ENCODE measurements at regions not wholly inside any gene's neighbourhood (a gene's known extent, or its start where the extent isn't known, plus 50 kb on each side); places are given as distances from the start of the nearest gene placed in this dataset.

GRCh38 chr4:54525602-54526001, 132.2 kb upstream of the KIT start:
- Histone ChIP-seq H4K20me1 (ENCODE audit: insufficient read depth, low read depth, low read length) (no peaks in the 10 kb centered on the region), H3K4me3 (ENCODE audit: low read length) (no peak overlapping the region), H3K4me2 (ENCODE audit: low read depth, low read length, poor library complexity, severe bottlenecking) (no peak overlapping the region), H3K4me1 (ENCODE audit: low read length) (no peaks in the 10 kb centered on the region), H3K9me2 (replicated peaks; ENCODE audit: insufficient read depth, low read length) (no peaks in the 10 kb centered on the region), H3K27ac (ENCODE audit: low read length) (no peak overlapping the region), H2AFZ (ENCODE audit: low read length) (no peak overlapping the region), H3K9me3 (ENCODE audit: low read length) (no peaks in the 10 kb centered on the region), H3K27me3 (ENCODE audit: low read length) (no peaks in the 10 kb centered on the region), H3K9ac (ENCODE audit: low read length) (no peak overlapping the region), H3K79me2 (ENCODE audit: low read length) (no peaks in the 10 kb centered on the region), H3K36me3 (ENCODE audit: insufficient read depth, low read length) (no peaks in the 10 kb centered on the region)
- no peak for DNase-seq

DNA sequence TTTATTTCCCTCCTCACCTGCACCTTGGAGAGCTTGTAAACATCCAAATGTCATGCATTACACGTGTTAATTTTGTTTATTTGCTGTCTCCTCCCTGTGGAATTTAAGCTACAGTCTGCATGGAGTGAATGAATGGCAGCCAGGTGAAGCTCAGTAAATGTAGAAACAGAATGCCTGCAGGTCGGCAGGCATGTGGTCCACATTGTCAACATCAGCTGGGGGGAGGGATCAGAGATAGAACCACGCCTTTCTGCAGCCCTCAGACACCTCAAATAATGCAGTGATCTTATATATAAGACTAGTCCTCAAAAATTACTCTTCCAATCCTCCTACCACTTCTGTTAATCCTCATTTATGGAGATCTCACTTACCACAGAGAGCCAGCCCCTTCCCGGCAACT, 131.2 kb upstream of the KIT start:
- H3K9me3 ChIP-seq (ENCODE audit: low read length), result no peaks in the 10 kb centered on the region
- no peak overlapping the region for H2AFZ ChIP-seq (ENCODE audit: low read length)
- H3K79me2 ChIP-seq (ENCODE audit: low read length), result no peaks in the 10 kb centered on the region
- no peaks in the 10 kb centered on the region for H3K9me2 ChIP-seq (replicated peaks; ENCODE audit: insufficient read depth, low read length)
- no peak overlapping the region for H3K27ac ChIP-seq (ENCODE audit: low read length)
- H3K4me1 ChIP-seq (ENCODE audit: low read length), result no peaks in the 10 kb centered on the region
- no peak overlapping the region for H3K4me2 ChIP-seq (ENCODE audit: low read depth, low read length, poor library complexity, severe bottlenecking)
- DNase-seq, result no peak
- H3K4me3 ChIP-seq (ENCODE audit: low read length), result no peak overlapping the region
- H3K9ac ChIP-seq (ENCODE audit: low read length), result no peak overlapping the region
- no peaks in the 10 kb centered on the region for H3K36me3 ChIP-seq (ENCODE audit: insufficient read depth, low read length)
- no peaks in the 10 kb centered on the region for H3K27me3 ChIP-seq (ENCODE audit: low read length)
- H4K20me1 ChIP-seq (ENCODE audit: insufficient read depth, low read depth, low read length), result no peaks in the 10 kb centered on the region

GRCh38 chr4:54527532-54527931, 130.2 kb upstream of the KIT start:
- Histone ChIP-seq H4K20me1 (ENCODE audit: insufficient read depth, low read depth, low read length) (no peaks in the 10 kb centered on the region), H3K27me3 (ENCODE audit: low read length) (no peaks in the 10 kb centered on the region), H3K36me3 (ENCODE audit: insufficient read depth, low read length) (no peaks in the 10 kb centered on the region), H3K4me1 (ENCODE audit: low read length) (no peaks in the 10 kb centered on the region), H3K27ac (ENCODE audit: low read length) (no peak overlapping the region), H3K4me3 (ENCODE audit: low read length) (no peak overlapping the region), H3K4me2 (ENCODE audit: low read depth, low read length, poor library complexity, severe bottlenecking) (no peak overlapping the region), H3K9ac (ENCODE audit: low read length) (no peak overlapping the region), H2AFZ (ENCODE audit: low read length) (no peak overlapping the region), H3K9me3 (ENCODE audit: low read length) (no peaks in the 10 kb centered on the region), H3K79me2 (ENCODE audit: low read length) (no peaks in the 10 kb centered on the region), H3K9me2 (replicated peaks; ENCODE audit: insufficient read depth, low read length) (no peaks in the 10 kb centered on the region)
- DNase-seq, result no peak

DNA sequence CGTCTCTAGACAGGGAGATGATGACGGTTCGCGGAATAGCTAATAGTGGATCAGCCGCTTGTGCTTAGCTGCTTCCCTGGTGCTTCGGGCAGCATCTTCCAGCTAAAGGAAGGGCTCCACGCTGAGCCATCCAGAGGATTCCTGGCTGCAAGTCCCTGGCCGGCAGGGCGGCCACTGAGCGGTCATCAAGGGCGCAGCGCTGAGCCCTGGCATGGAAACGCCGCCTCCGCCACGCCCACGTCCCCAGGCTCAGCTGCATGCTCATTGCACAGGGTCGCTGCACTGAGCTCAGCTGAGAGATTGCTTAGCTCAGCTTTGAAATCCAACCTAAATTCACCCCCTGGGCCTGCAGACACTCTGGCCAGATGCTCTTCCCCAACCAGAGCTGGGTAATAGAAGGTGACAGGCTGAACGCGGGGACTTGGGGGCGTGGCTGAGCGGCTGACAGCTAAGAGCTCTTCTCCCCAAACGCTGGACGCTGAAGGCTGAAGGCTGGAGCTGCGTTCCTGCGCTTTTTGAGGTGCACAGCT, 118.2 kb upstream of the KIT start:
- Histone ChIP-seq H3K4me3 (ENCODE audit: low read length) (no peak overlapping the region), H3K4me2 (ENCODE audit: low read depth, low read length, poor library complexity, severe bottlenecking) (no peak overlapping the region), H3K9ac (ENCODE audit: low read length) (no peak overlapping the region)

DNA sequence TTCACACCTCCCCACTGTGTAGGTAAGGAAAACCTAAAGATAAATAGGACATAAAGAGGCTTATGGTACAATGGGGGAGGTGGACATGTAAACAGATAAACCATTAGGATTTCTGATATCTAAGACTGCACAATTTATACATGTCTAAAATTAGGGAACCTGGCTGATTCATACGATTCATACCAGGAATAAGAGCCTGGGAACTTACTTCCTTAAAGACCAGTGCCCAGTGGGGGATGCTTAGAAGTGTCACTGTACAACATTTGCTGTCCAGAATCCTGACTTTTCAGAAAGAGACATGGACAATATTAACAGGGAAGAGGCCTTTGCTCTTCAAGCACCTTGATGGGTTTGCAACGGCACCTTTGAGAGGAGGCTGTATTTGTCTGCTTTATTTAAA, 116.8 kb upstream of the KIT start:
- no peaks in the 10 kb centered on the region for H3K27me3 ChIP-seq (ENCODE audit: low read length)
- H3K4me3 ChIP-seq (ENCODE audit: low read length), result no peak overlapping the region
- H3K9ac ChIP-seq (ENCODE audit: low read length), result no peak overlapping the region
- no peak overlapping the region for H3K27ac ChIP-seq (ENCODE audit: low read length)
- no peaks in the 10 kb centered on the region for H3K9me3 ChIP-seq (ENCODE audit: low read length)
- H4K20me1 ChIP-seq (ENCODE audit: insufficient read depth, low read depth, low read length), result no peaks in the 10 kb centered on the region
- H2AFZ ChIP-seq (ENCODE audit: low read length), result no peak overlapping the region
- H3K36me3 ChIP-seq (ENCODE audit: insufficient read depth, low read length), result no peaks in the 10 kb centered on the region
- no peaks in the 10 kb centered on the region for H3K9me2 ChIP-seq (replicated peaks; ENCODE audit: insufficient read depth, low read length)
- H3K79me2 ChIP-seq (ENCODE audit: low read length), result no peaks in the 10 kb centered on the region
- no peaks in the 10 kb centered on the region for H3K4me1 ChIP-seq (ENCODE audit: low read length)
- DNase-seq, result no peak
- no peak overlapping the region for H3K4me2 ChIP-seq (ENCODE audit: low read depth, low read length, poor library complexity, severe bottlenecking)

More for the DNA sequence above, 118.2 kb upstream of the KIT start:
- Histone ChIP-seq H3K27me3 (ENCODE audit: low read length) (no peaks in the 10 kb centered on the region), H3K36me3 (ENCODE audit: insufficient read depth, low read length) (no peaks in the 10 kb centered on the region), H3K27ac (ENCODE audit: low read length) (no peak overlapping the region), H3K9me3 (ENCODE audit: low read length) (no peaks in the 10 kb centered on the region), H3K79me2 (ENCODE audit: low read length) (no peaks in the 10 kb centered on the region), H4K20me1 (ENCODE audit: insufficient read depth, low read depth, low read length) (no peaks in the 10 kb centered on the region), H3K4me1 (ENCODE audit: low read length) (no peaks in the 10 kb centered on the region), H3K9me2 (replicated peaks; ENCODE audit: insufficient read depth, low read length) (no peaks in the 10 kb centered on the region), H2AFZ (ENCODE audit: low read length) (no peak overlapping the region)
- no peak for DNase-seq

DNA sequence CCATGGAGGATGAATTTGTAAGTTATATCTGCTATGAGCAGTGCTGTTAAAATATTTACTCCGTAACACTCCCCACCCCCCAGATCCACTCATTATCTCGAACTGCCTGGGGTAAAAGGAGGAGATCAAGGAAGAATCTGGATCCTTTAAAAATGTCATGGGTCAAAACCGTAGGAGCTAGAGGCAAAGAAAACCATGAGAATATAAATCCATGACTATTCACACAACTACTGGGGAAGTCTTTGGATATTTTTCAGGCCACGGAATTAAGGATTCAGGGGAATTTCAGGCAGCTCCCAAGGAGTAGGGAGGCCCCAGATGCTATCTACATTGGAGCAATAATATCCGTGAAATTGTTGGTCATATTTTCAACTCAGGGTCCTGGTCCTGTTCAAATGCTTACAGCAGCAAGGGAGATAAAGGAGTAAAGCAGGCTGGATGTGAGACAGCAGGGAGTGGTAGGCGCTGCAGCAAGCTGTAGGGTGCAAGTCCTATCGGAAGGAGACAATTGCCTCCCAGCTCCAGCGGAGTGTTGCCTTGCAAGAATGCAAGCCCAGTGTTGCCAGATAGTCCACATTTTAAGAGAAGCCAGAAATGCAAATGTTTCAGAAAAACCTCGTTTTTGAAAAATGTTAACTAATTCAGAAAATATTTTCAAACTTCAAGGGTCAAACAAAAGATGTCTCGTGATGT, 116.2 kb upstream of the KIT start:
- no peak overlapping the region for H3K4me2 ChIP-seq (ENCODE audit: low read depth, low read length, poor library complexity, severe bottlenecking)

GRCh38 chr4:54542119-54542438, 115.7 kb upstream of the KIT start:
- no peak overlapping the region for H3K4me2 ChIP-seq (ENCODE audit: low read depth, low read length, poor library complexity, severe bottlenecking)
- no peak for DNase-seq
- H2AFZ ChIP-seq (ENCODE audit: low read length), result no peak overlapping the region
- no peaks in the 10 kb centered on the region for H4K20me1 ChIP-seq (ENCODE audit: insufficient read depth, low read depth, low read length)
- peaks cover under 1% of the 10 kb centered on the region for H3K4me1 ChIP-seq (ENCODE audit: low read length)
- H3K36me3 ChIP-seq (ENCODE audit: insufficient read depth, low read length), result no peaks in the 10 kb centered on the region
- no peaks in the 10 kb centered on the region for H3K27me3 ChIP-seq (ENCODE audit: low read length)
- no peaks in the 10 kb centered on the region for H3K9me2 ChIP-seq (replicated peaks; ENCODE audit: insufficient read depth, low read length)
- no peak overlapping the region for H3K9ac ChIP-seq (ENCODE audit: low read length)
- H3K27ac ChIP-seq (ENCODE audit: low read length), result no peak overlapping the region
- H3K9me3 ChIP-seq (ENCODE audit: low read length), result no peaks in the 10 kb centered on the region
- no peak overlapping the region for H3K4me3 ChIP-seq (ENCODE audit: low read length)
- H3K79me2 ChIP-seq (ENCODE audit: low read length), result no peaks in the 10 kb centered on the region

More for the DNA sequence above, 116.2 kb upstream of the KIT start:
- H4K20me1 ChIP-seq (ENCODE audit: insufficient read depth, low read depth, low read length), result no peaks in the 10 kb centered on the region
- H3K79me2 ChIP-seq (ENCODE audit: low read length), result no peaks in the 10 kb centered on the region
- no peaks in the 10 kb centered on the region for H3K36me3 ChIP-seq (ENCODE audit: insufficient read depth, low read length)
- H3K4me1 ChIP-seq (ENCODE audit: low read length), result no peaks in the 10 kb centered on the region
- no peak overlapping the region for H3K4me3 ChIP-seq (ENCODE audit: low read length)
- H3K9me2 ChIP-seq (replicated peaks; ENCODE audit: insufficient read depth, low read length), result no peaks in the 10 kb centered on the region
- H3K9me3 ChIP-seq (ENCODE audit: low read length), result no peaks in the 10 kb centered on the region
- no peak overlapping the region for H2AFZ ChIP-seq (ENCODE audit: low read length)
- H3K9ac ChIP-seq (ENCODE audit: low read length), result no peak overlapping the region
- H3K27me3 ChIP-seq (ENCODE audit: low read length), result no peaks in the 10 kb centered on the region
- H3K27ac ChIP-seq (ENCODE audit: low read length), result no peak overlapping the region
- DNase-seq, result no peak

- H3K9me3 ChIP-seq (ENCODE audit: low read length), result no peaks in the 10 kb centered on the region
- no peaks in the 10 kb centered on the region for H3K79me2 ChIP-seq (ENCODE audit: low read length)
- no peak overlapping the region for H3K4me2 ChIP-seq (ENCODE audit: low read depth, low read length, poor library complexity, severe bottlenecking)
- H3K4me3 ChIP-seq (ENCODE audit: low read length), result no peak overlapping the region
- H3K9ac ChIP-seq (ENCODE audit: low read length), result no peak overlapping the region
- H3K27ac ChIP-seq (ENCODE audit: low read length), result no peak overlapping the region
- H3K27me3 ChIP-seq (ENCODE audit: low read length), result no peaks in the 10 kb centered on the region
- H3K36me3 ChIP-seq (ENCODE audit: insufficient read depth, low read length), result no peaks in the 10 kb centered on the region
- H3K9me2 ChIP-seq (replicated peaks; ENCODE audit: insufficient read depth, low read length), result no peaks in the 10 kb centered on the region
- H3K4me1 ChIP-seq (ENCODE audit: low read length), result peaks cover 6% of the 10 kb centered on the region
- H2AFZ ChIP-seq (ENCODE audit: low read length), result no peak overlapping the region
- H4K20me1 ChIP-seq (ENCODE audit: insufficient read depth, low read depth, low read length), result no peaks in the 10 kb centered on the region
- no peak for DNase-seq
Observed at GRCh38 chr4:54542540-54543041, 115.2 kb upstream of the KIT start.

All from Karpas-422 (cell line).